Parathyroid adenoma (tissue), 2 donors: ENCODE measurements at regions not wholly inside any gene's neighbourhood (a gene's known extent, or its start where the extent isn't known, plus 50 kb on each side); places are given as distances from the start of the nearest gene placed in this dataset.

Experiments
- H2AFZ ChIP-seq: fragments of 300-600 bp; sonication (generic); one replicate; pipeline ENCODE4 v1.7.0; 2017; ENCODE audit warnings: antibody characterized with exemption, mild to moderate bottlenecking
- H3K27ac ChIP-seq: fragments of 300-600 bp; sonication (generic); one replicate; pipeline ENCODE4 v1.7.0; 2017
- H3K27me3 ChIP-seq: fragments of 300-600 bp; sonication (generic); one replicate; pipeline ENCODE4 v1.7.0; 2017; ENCODE audit warnings: low read length; ENCODE audit not compliant: control insufficient read depth, insufficient read depth
- H3K36me3 ChIP-seq: fragments of 300-600 bp; sonication (generic); one replicate; pipeline ENCODE4 v1.7.0; 2017; ENCODE audit warnings: low read length; ENCODE audit not compliant: control insufficient read depth, insufficient read depth
- H3K4me1 ChIP-seq: fragments of 300-600 bp; sonication (generic); one replicate; pipeline ENCODE4 v1.7.0; 2017; ENCODE audit warnings: control low read depth
- H3K4me2 ChIP-seq: fragments of 300-600 bp; sonication (generic); one replicate; pipeline ENCODE4 v1.7.0; 2017; ENCODE audit warnings: low read length
- H3K4me3 ChIP-seq: fragments of 300-600 bp; sonication (generic); one replicate; pipeline ENCODE4 v1.7.0; 2017; ENCODE audit warnings: low read depth, low read length
- H3K79me2 ChIP-seq: fragments of 300-600 bp; sonication (generic); one replicate; pipeline ENCODE4 v1.7.0; 2017; ENCODE audit warnings: control low read depth
- H3K9ac ChIP-seq: fragments of 300-600 bp; sonication (generic); one replicate; pipeline ENCODE4 v1.7.0; 2017; ENCODE audit warnings: mild to moderate bottlenecking
- H3K9me3 ChIP-seq: fragments of 300-600 bp; sonication (generic); one replicate; pipeline ENCODE4 v1.7.0; 2017; ENCODE audit warnings: low read length; ENCODE audit not compliant: control insufficient read depth
- TF ChIP-seq, protein P1 (sequence below): fragments of 300-600 bp; sonication (generic); IDR thresholded peaks from one replicate; pipeline ENCODE4 v1.7.0; 2017; ENCODE audit warnings: antibody characterized with exemption, mild to moderate bottlenecking
- donor health status: primary hyperparathyroidism.

DNA sequence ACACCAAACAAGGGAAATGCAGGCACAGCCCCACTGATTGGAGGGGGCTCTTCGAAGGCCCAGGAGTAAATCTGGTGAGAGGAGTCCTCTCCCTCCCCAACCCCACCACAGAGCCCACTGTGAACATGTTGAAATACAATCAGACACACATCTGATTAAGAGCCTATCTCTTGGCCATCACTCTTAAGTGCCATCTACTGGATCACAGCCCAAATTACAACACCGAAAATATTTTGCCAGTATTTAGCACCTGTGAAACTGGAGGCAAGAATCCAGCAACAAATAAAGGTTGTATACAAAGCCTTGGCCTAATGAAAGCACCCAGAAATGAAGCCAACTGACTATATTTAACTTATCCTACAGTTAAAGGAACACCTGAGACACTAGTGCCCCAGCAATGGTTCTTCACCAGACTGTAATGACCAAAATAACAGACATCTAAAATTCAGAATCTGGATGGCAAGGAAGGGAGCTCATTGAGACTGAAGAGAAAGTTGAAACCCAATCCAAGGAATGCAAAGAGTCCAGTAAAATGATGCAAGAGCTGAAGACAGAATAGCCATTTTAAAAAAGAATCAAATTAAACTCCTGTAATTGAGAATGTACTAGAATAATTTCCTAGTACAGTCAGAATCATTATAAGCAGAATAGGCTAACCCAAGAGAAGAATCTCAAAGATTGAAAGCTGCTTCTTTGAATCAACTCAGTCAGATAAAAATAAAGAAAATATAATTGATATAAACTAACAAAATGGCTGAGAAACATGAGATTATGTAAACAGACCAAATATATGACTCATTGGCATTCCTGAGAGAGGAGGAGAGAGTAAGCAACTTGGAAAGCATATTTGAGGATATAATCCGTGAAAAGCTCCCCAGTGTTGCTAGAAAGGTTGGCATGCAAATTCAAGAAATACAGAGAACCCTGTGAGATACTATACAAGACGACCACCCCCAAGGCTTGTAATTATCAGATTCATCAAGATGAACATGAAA is 1117.0 kb downstream of the FLRT2 start:
- H3K27me3 ChIP-seq: no peaks in the 10 kb centered on the region
- H3K9me3 ChIP-seq: no peaks in the 10 kb centered on the region
- H3K9ac ChIP-seq: no peak overlapping the region
- no peak overlapping the region for H2AFZ ChIP-seq
- TF ChIP-seq, protein P1, sequence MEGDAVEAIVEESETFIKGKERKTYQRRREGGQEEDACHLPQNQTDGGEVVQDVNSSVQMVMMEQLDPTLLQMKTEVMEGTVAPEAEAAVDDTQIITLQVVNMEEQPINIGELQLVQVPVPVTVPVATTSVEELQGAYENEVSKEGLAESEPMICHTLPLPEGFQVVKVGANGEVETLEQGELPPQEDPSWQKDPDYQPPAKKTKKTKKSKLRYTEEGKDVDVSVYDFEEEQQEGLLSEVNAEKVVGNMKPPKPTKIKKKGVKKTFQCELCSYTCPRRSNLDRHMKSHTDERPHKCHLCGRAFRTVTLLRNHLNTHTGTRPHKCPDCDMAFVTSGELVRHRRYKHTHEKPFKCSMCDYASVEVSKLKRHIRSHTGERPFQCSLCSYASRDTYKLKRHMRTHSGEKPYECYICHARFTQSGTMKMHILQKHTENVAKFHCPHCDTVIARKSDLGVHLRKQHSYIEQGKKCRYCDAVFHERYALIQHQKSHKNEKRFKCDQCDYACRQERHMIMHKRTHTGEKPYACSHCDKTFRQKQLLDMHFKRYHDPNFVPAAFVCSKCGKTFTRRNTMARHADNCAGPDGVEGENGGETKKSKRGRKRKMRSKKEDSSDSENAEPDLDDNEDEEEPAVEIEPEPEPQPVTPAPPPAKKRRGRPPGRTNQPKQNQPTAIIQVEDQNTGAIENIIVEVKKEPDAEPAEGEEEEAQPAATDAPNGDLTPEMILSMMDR: no peak
- no peaks in the 10 kb centered on the region for H3K36me3 ChIP-seq
- H3K27ac ChIP-seq: no peak overlapping the region
- no peaks in the 10 kb centered on the region for H3K4me1 ChIP-seq
- H3K79me2 ChIP-seq: no peaks in the 10 kb centered on the region
- H3K4me3 ChIP-seq: no peak overlapping the region
- H3K4me2 ChIP-seq: no peak overlapping the region

DNA sequence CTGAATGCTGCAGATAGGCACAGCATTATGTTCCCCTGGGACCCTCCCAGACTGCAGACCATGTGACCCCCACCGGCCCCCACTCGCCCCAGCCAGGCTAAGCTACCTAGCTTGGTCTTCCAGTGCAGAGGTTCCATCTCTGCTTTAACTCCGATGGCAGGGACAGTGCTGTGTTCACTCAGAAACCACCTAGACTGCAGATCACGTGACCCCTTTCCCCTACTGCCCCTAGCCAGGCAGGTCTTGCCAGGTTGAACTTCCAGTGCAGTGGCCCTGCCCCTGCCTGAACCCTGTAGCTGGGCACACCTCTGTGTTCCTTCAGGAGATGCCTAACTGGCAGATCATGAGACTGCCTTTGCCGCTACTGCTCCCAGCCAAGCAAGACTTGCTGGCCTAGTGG is 1116.2 kb downstream of the FLRT2 start:
- no peaks in the 10 kb centered on the region for H3K9me3 ChIP-seq
- TF ChIP-seq, protein P1: no peak

DNA sequence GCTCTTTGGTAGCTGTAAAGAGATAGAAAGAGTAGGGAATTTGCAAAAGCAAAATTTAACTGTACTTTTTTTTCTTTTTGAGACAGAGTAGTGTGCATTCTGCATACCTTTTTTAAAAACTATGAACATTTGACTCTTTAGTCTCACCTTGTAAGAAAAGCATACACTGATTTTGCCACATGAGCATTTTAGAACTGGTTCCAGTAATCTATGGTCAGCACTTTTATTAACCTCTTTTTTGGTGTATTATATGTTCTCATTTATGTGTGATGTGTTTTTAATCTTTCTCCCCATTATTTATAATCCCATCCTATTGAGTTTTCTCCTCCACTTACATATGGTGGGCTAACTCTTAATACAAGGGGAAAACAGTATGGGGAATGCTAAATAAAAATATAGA is 1111.4 kb downstream of the FLRT2 start:
- Histone ChIP-seq H3K9me3 (no peaks in the 10 kb centered on the region), H3K4me1 (no peaks in the 10 kb centered on the region), H3K4me3 (no peak overlapping the region)

More for the DNA sequence above, 1116.2 kb downstream of the FLRT2 start:
- no peaks in the 10 kb centered on the region for H3K27me3 ChIP-seq
- no peak overlapping the region for H3K4me2 ChIP-seq
- H3K4me3 ChIP-seq: no peak overlapping the region
- no peak overlapping the region for H3K9ac ChIP-seq
- no peaks in the 10 kb centered on the region for H3K4me1 ChIP-seq
- no peak overlapping the region for H3K27ac ChIP-seq
- H3K36me3 ChIP-seq: no peaks in the 10 kb centered on the region
- no peak overlapping the region for H2AFZ ChIP-seq
- no peaks in the 10 kb centered on the region for H3K79me2 ChIP-seq

DNA sequence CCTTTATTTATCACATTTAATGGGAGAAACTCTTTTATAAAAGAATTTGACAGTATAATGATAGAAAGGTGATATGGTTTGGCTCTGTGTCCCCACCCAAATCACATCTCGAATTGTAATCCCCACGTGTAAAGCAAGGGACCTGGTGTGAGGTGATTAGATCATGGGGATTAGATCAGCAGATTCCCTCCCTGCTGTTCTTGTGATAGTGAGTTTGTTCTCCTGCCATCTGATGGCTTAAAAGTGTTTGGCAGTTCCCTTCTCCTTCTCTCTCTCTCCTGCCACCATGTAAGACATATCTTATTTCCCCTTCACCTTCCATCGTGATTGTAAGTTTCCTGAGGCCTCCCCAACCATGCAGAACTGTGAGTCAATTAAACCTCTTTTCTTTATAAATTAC is 1110.3 kb downstream of the FLRT2 start:
- Histone ChIP-seq H3K4me1 (no peaks in the 10 kb centered on the region), H3K9me3 (no peaks in the 10 kb centered on the region)
- TF ChIP-seq, protein P1: no peak

More for the DNA sequence above, 1111.4 kb downstream of the FLRT2 start:
- no peak overlapping the region for H3K4me2 ChIP-seq
- TF ChIP-seq, protein P1: no peak
- no peak overlapping the region for H3K27ac ChIP-seq
- no peaks in the 10 kb centered on the region for H3K27me3 ChIP-seq
- no peak overlapping the region for H3K9ac ChIP-seq
- H3K36me3 ChIP-seq: no peaks in the 10 kb centered on the region
- H2AFZ ChIP-seq: no peak overlapping the region
- H3K79me2 ChIP-seq: no peaks in the 10 kb centered on the region

More for the DNA sequence above, 1110.3 kb downstream of the FLRT2 start:
- no peak overlapping the region for H2AFZ ChIP-seq
- H3K27ac ChIP-seq: no peak overlapping the region
- no peak overlapping the region for H3K9ac ChIP-seq
- no peak overlapping the region for H3K4me2 ChIP-seq
- H3K36me3 ChIP-seq: no peaks in the 10 kb centered on the region
- no peaks in the 10 kb centered on the region for H3K79me2 ChIP-seq
- no peak overlapping the region for H3K4me3 ChIP-seq
- H3K27me3 ChIP-seq: no peaks in the 10 kb centered on the region
